ENCODE measurements at regions not wholly inside any gene's neighbourhood (a gene's known extent, or its start where the extent isn't known, plus 50 kb on each side); places are given as distances from the start of the nearest gene placed in this dataset.

DNA sequence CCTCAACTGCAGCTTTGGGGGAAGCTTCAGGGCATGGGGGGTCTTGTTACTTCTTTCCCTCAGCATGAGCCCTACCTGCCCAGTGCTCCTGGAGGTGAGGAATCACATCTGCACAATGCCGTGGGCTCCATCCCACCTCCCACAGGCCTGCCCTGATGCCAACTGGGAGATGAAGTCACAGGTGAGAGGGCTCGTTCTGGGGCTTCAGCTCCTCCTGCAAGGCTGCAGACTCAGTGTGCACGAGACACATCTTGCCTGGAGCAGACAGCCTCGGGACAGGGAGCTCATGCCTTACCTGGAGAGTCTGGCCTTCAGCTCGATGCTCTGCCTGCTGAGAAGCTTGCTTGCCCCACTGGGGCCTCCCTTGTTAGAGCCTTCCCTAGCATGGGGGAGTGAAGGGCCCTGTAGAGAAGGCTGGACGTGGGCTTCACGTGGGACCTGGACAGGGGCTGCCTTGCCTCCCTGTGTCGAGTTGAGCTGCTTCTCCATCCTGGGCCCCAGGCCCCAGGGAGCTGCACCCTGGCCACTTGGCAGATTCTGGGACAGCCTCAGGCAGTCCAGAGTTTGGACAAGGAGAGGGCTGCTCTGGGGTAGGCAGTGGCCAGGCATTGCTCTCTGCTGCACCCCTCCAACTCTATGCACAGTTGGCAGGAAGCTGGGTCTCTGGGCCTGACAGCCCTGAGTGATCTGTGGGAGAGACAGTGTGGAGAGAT lies 171.4 kb downstream of the KIF26A start:
- no peak overlapping the region for H3K4me3 ChIP-seq (ENCODE audit: low read depth, low read length)
- TF ChIP-seq CTCF (conservative IDR thresholded peaks at IDR 0.05; ENCODE audit: low read depth, low read length): no peak
- DNase-seq (ENCODE audit: low read depth): no peak

DNA sequence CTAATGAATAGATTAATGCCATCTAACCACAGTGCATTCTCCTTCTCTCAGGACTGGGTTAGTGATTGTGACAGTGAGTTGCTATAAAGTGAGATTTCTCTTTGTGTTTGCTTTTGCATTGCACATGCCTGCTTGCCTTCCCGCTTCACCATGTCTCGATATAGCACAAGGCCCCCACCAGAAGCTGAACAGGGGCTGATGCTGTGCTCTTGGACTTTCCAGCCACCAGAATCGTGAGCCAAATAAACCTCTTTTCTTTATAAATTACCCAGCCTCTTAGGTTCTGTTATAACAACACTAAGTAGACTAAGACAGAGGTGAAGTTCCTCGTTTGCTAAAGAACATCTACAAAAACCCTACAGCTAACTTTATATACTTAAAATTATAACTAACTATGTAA lies 173.0 kb downstream of the KIF26A start:
- TF ChIP-seq CTCF (conservative IDR thresholded peaks at IDR 0.05; ENCODE audit: low read depth, low read length): no peak
- H3K4me3 ChIP-seq (ENCODE audit: low read depth, low read length): no peak overlapping the region
- DNase-seq (ENCODE audit: low read depth): no peak

GRCh38 chr14:104313674-104314073 lies 175.3 kb downstream of the KIF26A start:
- DNase-seq (ENCODE audit: low read depth): no peak
- H3K4me3 ChIP-seq (ENCODE audit: low read depth, low read length): no peak overlapping the region
- TF ChIP-seq CTCF (conservative IDR thresholded peaks at IDR 0.05; ENCODE audit: low read depth, low read length): no peak

GRCh38 chr14:104314251-104314941 lies 176.0 kb downstream of the KIF26A start:
- DNase-seq (ENCODE audit: low read depth): no peak
- H3K4me3 ChIP-seq (ENCODE audit: low read depth, low read length): no peak overlapping the region
- TF ChIP-seq CTCF (conservative IDR thresholded peaks at IDR 0.05; ENCODE audit: low read depth, low read length): no peak

DNA sequence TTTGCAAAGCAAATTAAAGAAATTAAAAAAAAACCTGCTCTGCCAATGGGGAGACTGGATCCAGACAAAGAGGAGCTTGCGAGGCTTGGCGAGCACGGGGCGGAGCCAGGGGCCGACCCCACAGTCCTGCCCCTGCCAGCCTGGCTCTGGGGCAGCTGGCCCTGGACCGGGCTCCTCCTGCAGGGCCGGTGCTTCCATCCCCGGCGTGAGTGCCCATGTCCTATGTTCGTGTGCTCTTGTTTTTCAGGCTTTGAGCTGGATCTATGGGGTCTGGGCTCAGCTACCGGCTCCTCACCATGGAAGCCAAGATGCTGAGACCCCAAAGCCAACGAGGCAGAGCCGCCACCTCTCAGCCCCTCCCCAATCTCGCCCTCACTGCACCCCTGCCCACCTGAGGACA lies 176.8 kb downstream of the KIF26A start:
- no peak for DNase-seq (ENCODE audit: low read depth)
- no peak overlapping the region for H3K4me3 ChIP-seq (ENCODE audit: low read depth, low read length)
- TF ChIP-seq CTCF (conservative IDR thresholded peaks at IDR 0.05; ENCODE audit: low read depth, low read length): no peak

GRCh38 chr14:104315625-104316024 lies 177.2 kb downstream of the KIF26A start:
- DNase-seq (ENCODE audit: low read depth): no peak
- H3K4me3 ChIP-seq (ENCODE audit: low read depth, low read length): no peak overlapping the region
- no peak for TF ChIP-seq CTCF (conservative IDR thresholded peaks at IDR 0.05; ENCODE audit: low read depth, low read length)
